Glomerular visceral epithelial cell (primary cell): ENCODE measurements at regions not wholly inside any gene's neighbourhood (a gene's known extent, or its start where the extent isn't known, plus 50 kb on each side); places are given as distances from the start of the nearest gene placed in this dataset.
A peak's percentile ranks its signal among the peaks of the same experiment; 100 is the strongest.
"Not testable (repeated sequence)": the region's sequence is repeated elsewhere in the genome, so short reads cannot be mapped to it uniquely, and the experiment has no call there.

Experiments used
- DNase-seq: peaks from one replicate; pipeline ENCODE4 v3.0.0-alpha.2; 2016; ENCODE audit errors: extremely low spot score

GRCh38 chr13:108003626-108004025 is 211.7 kb downstream of the LIG4 start:
- DNase-seq, result no peak

- no peak for DNase-seq
These were observed 214.3 kb downstream of the LIG4 start for GRCh38 chr13:108000998-108001397.

- peak; percentile 22 for DNase-seq
These were observed 215.6 kb downstream of the LIG4 start for GRCh38 chr13:107999751-108000150.

- DNase-seq, result no peak
These were observed 221.2 kb downstream of the LIG4 start for GRCh38 chr13:107994137-107994536.

- peak; percentile 8 for DNase-seq
These were observed 221.9 kb downstream of the LIG4 start for GRCh38 chr13:107993239-107993949.

GRCh38 chr13:107992542-107992941 is 222.8 kb downstream of the LIG4 start:
- no peak for DNase-seq

GRCh38 chr13:107977071-107977574 is 238.2 kb downstream of the LIG4 start:
- no peak for DNase-seq

GRCh38 chr13:107976628-107977027 is 238.7 kb downstream of the LIG4 start:
- no peak for DNase-seq

GRCh38 chr13:107974409-107974808 is 240.9 kb downstream of the LIG4 start:
- DNase-seq, result no peak

- DNase-seq, result no peak
These were observed 245.8 kb downstream of the LIG4 start for GRCh38 chr13:107969546-107969945.

- no peak for DNase-seq
These were observed 246.9 kb downstream of the LIG4 start for GRCh38 chr13:107968470-107968869.

- DNase-seq, result no peak
These were observed 250.9 kb downstream of the LIG4 start for GRCh38 chr13:107964395-107964794.

- no peak for DNase-seq
These were observed 253.3 kb downstream of the LIG4 start for GRCh38 chr13:107961849-107962608.

GRCh38 chr13:107960301-107960700 is 255.0 kb downstream of the LIG4 start:
- DNase-seq, result no peak

GRCh38 chr13:107956889-107957288 is 258.4 kb downstream of the LIG4 start:
- no peak for DNase-seq

GRCh38 chr13:107942030-107942617 is 273.2 kb downstream of the LIG4 start:
- no peak for DNase-seq

GRCh38 chr13:107941345-107942029 is 273.8 kb downstream of the LIG4 start:
- no peak for DNase-seq

GRCh38 chr13:107937848-107938247 is 277.5 kb downstream of the LIG4 start:
- DNase-seq, result no peak

GRCh38 chr13:107931056-107931455 is 284.3 kb downstream of the LIG4 start:
- no peak for DNase-seq

- DNase-seq, result no peak
These were observed 286.6 kb downstream of the LIG4 start for GRCh38 chr13:107928762-107929161.

GRCh38 chr13:107927557-107927956 is 287.8 kb downstream of the LIG4 start:
- DNase-seq, result no peak

GRCh38 chr13:107926515-107926914 is 288.8 kb downstream of the LIG4 start:
- not testable (repeated sequence) for DNase-seq
